GM19468 (cell line): ENCODE measurements at regions not wholly inside any gene's neighbourhood (a gene's known extent, or its start where the extent isn't known, plus 50 kb on each side); places are given as distances from the start of the nearest gene placed in this dataset.
"Not testable (repeated sequence)": the region's sequence is repeated elsewhere in the genome, so short reads cannot be mapped to it uniquely, and the experiment has no call there.

Source experiments
- ATAC-seq: cut with Tn5 transposase; IDR thresholded peaks from one replicate; pipeline ENCODE4 v1.9.1; 2021; ENCODE audit warnings: mild to moderate bottlenecking, moderate library complexity, moderate number of reproducible peaks; ENCODE audit not compliant: unreplicated experiment; ENCODE audit errors: extremely low read depth

- ATAC-seq, result no peak
Observed at GRCh38 chr13:65461590-65461989, 1768.5 kb downstream of the PCDH9 start.

- no peak for ATAC-seq
Observed at GRCh38 chr13:65460136-65460535, 1770.0 kb downstream of the PCDH9 start.

- ATAC-seq, result no peak
Observed at GRCh38 chr13:65456150-65456912, 1773.8 kb downstream of the PCDH9 start.

GRCh38 chr13:65454403-65454802, 1775.7 kb downstream of the PCDH9 start:
- no peak for ATAC-seq

- ATAC-seq, result no peak
Observed at GRCh38 chr13:65453982-65454381, 1776.2 kb downstream of the PCDH9 start.

- no peak for ATAC-seq
Observed at GRCh38 chr13:65445340-65445739, 1784.8 kb downstream of the PCDH9 start.

- ATAC-seq, result no peak
Observed at GRCh38 chr13:65435590-65435989, 1794.5 kb downstream of the PCDH9 start.

- no peak for ATAC-seq
Observed at GRCh38 chr13:65417953-65418352, 1812.2 kb downstream of the PCDH9 start.

- ATAC-seq, result no peak
Observed at GRCh38 chr13:65416784-65417183, 1813.4 kb downstream of the PCDH9 start.

GRCh38 chr13:65414187-65414586, 1815.9 kb downstream of the PCDH9 start:
- no peak for ATAC-seq

- ATAC-seq, result no peak
Observed at GRCh38 chr13:65411521-65411920, 1818.6 kb downstream of the PCDH9 start.

- no peak for ATAC-seq
Observed at GRCh38 chr13:65410791-65411190, 1819.3 kb downstream of the PCDH9 start.

GRCh38 chr13:65401315-65401714, 1828.8 kb downstream of the PCDH9 start:
- no peak for ATAC-seq

- ATAC-seq, result no peak
Observed at GRCh38 chr13:65400702-65401101, 1829.4 kb downstream of the PCDH9 start.

- no peak for ATAC-seq
Observed at GRCh38 chr13:65387743-65388347, 1842.3 kb downstream of the PCDH9 start.

GRCh38 chr13:65378943-65379519, 1851.1 kb downstream of the PCDH9 start:
- ATAC-seq, result no peak

GRCh38 chr13:65378484-65378883, 1851.7 kb downstream of the PCDH9 start:
- no peak for ATAC-seq

GRCh38 chr13:65368832-65369231, 1861.3 kb downstream of the PCDH9 start:
- no peak for ATAC-seq

- no peak for ATAC-seq
Observed at GRCh38 chr13:65353951-65354350, 1876.2 kb downstream of the PCDH9 start.

GRCh38 chr13:65353150-65353549, 1877.0 kb downstream of the PCDH9 start:
- not testable (repeated sequence) for ATAC-seq

GRCh38 chr13:65347420-65348030, 1882.6 kb downstream of the PCDH9 start:
- no peak for ATAC-seq
